KOPT-K1 (cell line): ENCODE measurements at regions not wholly inside any gene's neighbourhood (a gene's known extent, or its start where the extent isn't known, plus 50 kb on each side); places are given as distances from the start of the nearest gene placed in this dataset.

Experiments
- H3K27ac ChIP-seq: fragments of 200-600 bp; sonication (generic); 2 replicates; pipeline ENCODE4 v1.5.1; 2016; ENCODE audit warnings: antibody characterized with exemption, mild to moderate bottlenecking, low read depth, low read length; ENCODE audit not compliant: poor library complexity, severe bottlenecking
- H3K36me3 ChIP-seq: fragments of 200-600 bp; sonication (generic); 2 replicates; pipeline ENCODE4 v1.5.1; 2017; ENCODE audit warnings: antibody characterized with exemption, mild to moderate bottlenecking, low read length, moderate library complexity; ENCODE audit not compliant: insufficient read depth
- H3K9me3 ChIP-seq: fragments of 200-600 bp; sonication (generic); 2 replicates; pipeline ENCODE4 v1.5.1; 2017; ENCODE audit warnings: antibody characterized with exemption, low read length, mild to moderate bottlenecking; ENCODE audit not compliant: insufficient read depth, poor library complexity, severe bottlenecking

DNA sequence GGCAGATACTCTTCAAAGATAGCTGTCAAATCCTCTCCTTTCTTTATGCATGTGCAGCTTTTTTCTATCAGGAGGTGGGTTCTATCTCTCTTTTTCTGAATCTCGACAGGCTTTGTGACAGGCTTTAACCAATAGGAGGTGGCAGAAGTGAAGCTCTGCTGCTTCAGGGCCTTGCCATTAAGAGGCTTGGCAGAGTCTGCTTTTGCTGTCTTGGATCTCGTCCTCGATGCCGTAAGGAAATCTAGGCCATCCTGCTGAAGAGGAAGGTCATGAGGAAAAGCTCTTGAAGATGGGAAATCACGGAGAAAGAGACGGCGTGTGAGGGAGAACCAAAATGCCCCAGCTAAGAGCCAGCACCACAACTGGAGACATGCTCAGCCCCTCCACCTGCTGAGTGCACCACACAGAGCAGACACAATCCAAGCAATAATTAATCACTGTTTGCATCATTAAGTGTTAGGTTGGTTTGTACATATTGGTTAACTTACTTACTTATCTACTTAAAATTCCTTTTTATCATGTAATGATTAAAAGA lies 92.2 kb downstream of the DDIT4L start:
- Histone ChIP-seq H3K27ac (no peak overlapping the region), H3K9me3 (no peaks in the 10 kb centered on the region), H3K36me3 (no peaks in the 10 kb centered on the region)

DNA sequence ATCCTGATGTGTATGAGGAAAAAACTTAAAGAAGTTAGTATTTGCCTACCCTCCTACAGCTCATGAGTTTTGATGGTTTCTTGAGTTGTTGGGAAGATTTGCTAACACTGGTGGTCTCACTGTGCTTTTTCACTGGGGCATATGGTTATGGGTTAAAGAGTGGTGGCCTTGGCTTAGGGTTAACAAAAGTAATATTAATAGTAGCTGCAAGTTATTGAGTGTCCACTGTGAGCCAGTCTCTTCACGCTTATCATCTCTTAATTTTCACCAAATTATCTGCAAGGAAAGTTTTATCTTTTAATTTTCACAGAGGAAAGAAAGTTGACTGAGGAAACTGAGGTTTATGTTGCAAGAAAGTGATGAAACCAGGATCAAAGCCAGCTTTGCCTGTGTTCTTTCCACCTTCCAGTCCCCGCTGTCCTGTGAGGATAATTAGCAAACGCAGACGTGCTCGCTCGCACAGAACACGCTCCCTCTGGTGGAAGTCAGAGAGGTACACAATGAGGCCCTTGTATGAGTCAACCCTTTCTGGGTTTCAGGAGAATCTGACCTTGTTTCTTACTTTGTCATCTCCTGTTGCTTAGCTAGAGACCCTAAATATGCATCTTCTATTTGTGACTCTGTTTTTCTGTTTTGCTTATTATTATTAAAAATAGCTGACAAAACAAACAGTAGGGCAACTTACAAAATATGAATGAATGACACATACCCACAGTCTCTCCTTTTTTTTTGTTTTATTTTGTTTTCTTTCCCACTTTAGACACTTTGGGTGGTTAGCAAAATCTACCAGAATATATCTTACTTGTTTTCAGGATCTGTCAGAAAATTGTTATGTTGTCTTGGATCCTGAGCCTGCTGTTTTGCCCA lies 94.3 kb downstream of the DDIT4L start:
- Histone ChIP-seq H3K27ac (no peak overlapping the region), H3K36me3 (no peaks in the 10 kb centered on the region), H3K9me3 (no peaks in the 10 kb centered on the region)

GRCh38 chr4:100093091-100093866 lies 97.0 kb downstream of the DDIT4L start:
- Histone ChIP-seq H3K36me3 (no peaks in the 10 kb centered on the region), H3K9me3 (no peaks in the 10 kb centered on the region), H3K27ac (peak overlapping the region; percentile 40)

GRCh38 chr4:100087743-100088142 lies 102.5 kb downstream of the DDIT4L start:
- Histone ChIP-seq H3K9me3 (no peaks in the 10 kb centered on the region), H3K36me3 (no peaks in the 10 kb centered on the region), H3K27ac (no peak overlapping the region)

GRCh38 chr4:100086766-100087431 lies 103.4 kb downstream of the DDIT4L start:
- H3K36me3 ChIP-seq, result no peaks in the 10 kb centered on the region
- H3K27ac ChIP-seq, result no peak overlapping the region
- H3K9me3 ChIP-seq, result no peaks in the 10 kb centered on the region

- Histone ChIP-seq H3K27ac (no peak overlapping the region), H3K9me3 (no peaks in the 10 kb centered on the region), H3K36me3 (no peaks in the 10 kb centered on the region)
These were observed 105.4 kb downstream of the DDIT4L start for GRCh38 chr4:100084892-100085291.

DNA sequence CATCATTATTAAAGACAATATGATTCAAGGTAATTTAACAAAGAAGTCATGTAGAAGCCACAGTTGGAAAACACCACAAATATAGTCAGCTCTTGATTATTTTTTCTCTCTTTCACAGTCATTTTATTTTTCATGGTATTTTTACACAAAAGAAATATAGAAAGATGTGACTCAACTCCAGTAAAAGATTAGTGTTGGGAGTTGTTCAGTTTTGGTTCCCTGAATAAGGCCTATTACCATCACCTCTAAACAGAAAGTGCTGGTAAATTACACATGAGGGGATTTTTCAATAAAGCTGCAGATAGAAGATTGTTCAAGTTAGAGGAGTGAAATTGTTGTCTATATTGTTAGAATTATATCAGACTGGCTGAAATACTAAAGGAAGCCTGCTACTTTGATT lies 107.0 kb downstream of the DDIT4L start:
- H3K9me3 ChIP-seq, result no peaks in the 10 kb centered on the region
- H3K36me3 ChIP-seq, result no peaks in the 10 kb centered on the region
- no peak overlapping the region for H3K27ac ChIP-seq

DNA sequence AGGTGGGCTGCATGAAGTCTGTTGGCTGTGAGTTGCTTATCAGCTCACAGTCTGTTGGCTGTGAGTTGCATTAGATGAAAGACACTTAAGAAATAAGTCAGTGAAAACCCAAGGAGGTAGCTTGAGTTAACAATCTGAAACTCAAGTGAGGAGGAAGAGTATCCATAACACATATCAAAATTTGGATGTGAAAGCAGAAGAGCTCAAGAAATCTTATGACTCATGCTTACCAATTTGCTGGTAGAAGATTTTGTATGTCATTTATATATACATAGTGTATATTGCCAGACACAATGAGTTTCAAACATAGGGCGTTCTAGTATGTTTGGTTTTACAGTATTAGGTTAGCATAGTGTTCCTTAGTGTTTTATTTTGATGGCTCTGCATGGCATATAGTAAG lies 107.4 kb downstream of the DDIT4L start:
- Histone ChIP-seq H3K27ac (no peak overlapping the region), H3K9me3 (no peaks in the 10 kb centered on the region), H3K36me3 (no peaks in the 10 kb centered on the region)

DNA sequence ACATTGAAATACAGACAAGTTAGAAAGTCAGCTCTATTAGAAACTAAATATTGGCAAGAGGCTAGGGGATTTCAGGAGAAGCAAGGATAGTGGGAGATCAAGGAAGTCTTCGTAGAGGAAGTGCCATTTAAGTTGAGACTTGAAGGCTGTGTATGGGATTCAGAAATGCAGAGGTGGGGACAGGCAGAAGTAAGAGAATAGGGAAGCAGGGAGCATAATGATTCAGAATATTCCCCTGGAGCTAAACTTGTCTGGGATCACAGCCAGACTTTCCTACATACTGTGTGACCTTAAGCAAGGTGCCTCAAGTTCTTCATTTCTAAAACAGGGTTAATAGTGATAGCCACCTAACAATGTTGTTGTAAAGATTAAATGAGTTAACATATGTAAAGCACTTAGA lies 108.8 kb downstream of the DDIT4L start:
- no peaks in the 10 kb centered on the region for H3K9me3 ChIP-seq
- no peaks in the 10 kb centered on the region for H3K36me3 ChIP-seq
- H3K27ac ChIP-seq, result no peak overlapping the region

DNA sequence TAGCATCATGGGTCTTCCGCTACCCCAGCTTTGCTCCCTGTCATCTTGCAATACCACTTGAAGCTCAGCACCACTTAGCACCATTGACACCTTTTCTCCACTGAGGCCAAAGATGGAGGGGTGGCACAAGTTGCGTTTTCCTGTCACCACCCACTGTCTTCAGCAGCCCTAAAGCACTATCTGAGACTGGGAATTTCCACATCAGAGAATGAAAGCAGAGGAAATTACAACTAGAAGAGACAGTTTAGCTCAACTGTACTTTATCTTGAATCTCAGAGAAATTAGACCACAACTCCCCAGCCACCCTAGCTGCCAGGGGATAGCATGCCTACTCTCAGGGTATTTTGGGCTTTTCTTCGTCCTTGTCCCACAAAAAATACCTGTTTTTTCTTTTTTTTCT lies 111.0 kb downstream of the DDIT4L start:
- Histone ChIP-seq H3K27ac (no peak overlapping the region), H3K36me3 (no peaks in the 10 kb centered on the region), H3K9me3 (no peaks in the 10 kb centered on the region)

DNA sequence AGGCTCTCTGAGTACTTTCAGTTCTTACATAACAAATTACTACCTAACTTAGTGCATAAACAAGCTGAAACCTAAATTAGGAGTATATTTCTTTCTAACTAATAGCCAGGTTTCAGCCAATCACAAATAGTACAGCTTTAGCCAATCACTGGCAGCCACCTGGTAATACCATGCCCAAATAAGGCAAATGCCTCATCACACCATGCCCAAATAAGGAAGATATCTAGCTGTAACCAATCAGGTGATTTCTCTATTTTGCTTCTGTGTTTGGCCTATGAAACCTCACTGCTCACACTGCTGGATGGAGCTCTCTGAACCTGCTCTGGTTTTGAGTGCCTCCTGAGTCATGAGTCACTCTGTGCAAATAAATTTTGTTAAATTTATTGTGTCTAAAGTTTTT lies 113.5 kb downstream of the DDIT4L start:
- no peak overlapping the region for H3K27ac ChIP-seq
- no peaks in the 10 kb centered on the region for H3K36me3 ChIP-seq

GRCh38 chr4:100075486-100076270 lies 114.6 kb downstream of the DDIT4L start:
- Histone ChIP-seq H3K27ac (no peak overlapping the region), H3K9me3 (no peaks in the 10 kb centered on the region), H3K36me3 (no peaks in the 10 kb centered on the region)

More for the DNA sequence above, 113.5 kb downstream of the DDIT4L start:
- H3K9me3 ChIP-seq, result no peaks in the 10 kb centered on the region

- H3K9me3 ChIP-seq, result no peaks in the 10 kb centered on the region
- no peak overlapping the region for H3K27ac ChIP-seq
- no peaks in the 10 kb centered on the region for H3K36me3 ChIP-seq
These were observed 115.2 kb downstream of the DDIT4L start for GRCh38 chr4:100075056-100075455.

- H3K9me3 ChIP-seq, result no peaks in the 10 kb centered on the region
- no peaks in the 10 kb centered on the region for H3K36me3 ChIP-seq
These were observed 118.8 kb downstream of the DDIT4L start for GRCh38 chr4:100071506-100071905.

More at GRCh38 chr4:100071506-100071905, 118.8 kb downstream of the DDIT4L start:
- H3K27ac ChIP-seq, result no peak overlapping the region
